Prostate gland (tissue), 2 donors: ENCODE measurements at regions not wholly inside any gene's neighbourhood (a gene's known extent, or its start where the extent isn't known, plus 50 kb on each side); places are given as distances from the start of the nearest gene placed in this dataset.

Experiments used
- CTCF ChIP-seq, 4 experiments: fragments of 200-600 bp in 2 of 4; fragments of 450-650 bp in 2 of 4; sonication (generic) in 2 of 4; IDR thresholded peaks; 1 replicate in 3 of 4; 2 replicates in 1 of 4; pipeline ENCODE4 v1.5.1; 2016 to 2019; ENCODE audit warnings: antibody characterized with exemption in 4 of 4, mild to moderate bottlenecking in 2 of 4, moderate library complexity in 2 of 4
- POLR2A ChIP-seq: fragments of 450-650 bp; IDR thresholded peaks from one replicate; pipeline ENCODE4 v1.6.1; 2016; ENCODE audit warnings: antibody characterized with exemption, mild to moderate bottlenecking
- POLR2AphosphoS5 ChIP-seq: sonication (generic); formaldehyde crosslinking; IDR thresholded peaks from one replicate; pipeline ENCODE4 v1.6.1; 2017; ENCODE audit warnings: antibody characterized with exemption

- TF ChIP-seq CTCF (IDR thresholded peaks at IDR 0.05), result no peak
- TF ChIP-seq POLR2AphosphoS5, result no peak
- TF ChIP-seq POLR2A, result no peak
These were observed 124.5 kb downstream of the AHR start for GRCh38 chr7:17422966-17423365.
